ENCODE measurements at regions not wholly inside any gene's neighbourhood (a gene's known extent, or its start where the extent isn't known, plus 50 kb on each side); places are given as distances from the start of the nearest gene placed in this dataset.

DNA sequence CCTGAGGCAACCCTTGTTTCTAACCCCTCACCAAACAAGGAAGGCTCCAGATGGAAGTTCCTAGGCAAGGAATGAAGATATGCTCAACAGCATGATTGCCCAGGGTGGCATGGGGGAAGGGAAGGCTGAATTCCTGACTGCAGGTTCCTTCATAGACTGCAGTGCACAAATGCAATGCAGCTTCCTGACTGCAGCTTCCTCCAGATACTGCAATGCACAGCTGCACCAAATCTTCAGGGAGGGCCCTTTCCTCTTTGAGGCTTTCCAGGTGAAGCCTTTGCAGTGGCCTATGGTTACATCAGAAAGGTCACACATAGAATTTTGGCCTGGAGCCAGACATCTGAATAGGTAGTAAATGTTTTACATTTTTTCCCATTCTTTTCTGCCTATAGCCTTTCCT lies 58.8 kb upstream of the DYNAP start:
- FAIRE-seq = no peak
- no peak for DNase-seq (ENCODE audit: low read depth in 1 of 2, low spot score in 1 of 2)
- no peak overlapping the region for H3K4me3 ChIP-seq
- H3K9me3 ChIP-seq = no peaks in the 10 kb centered on the region; the same call in 2 of the 3 replicates
- no peaks in the 10 kb centered on the region for H3K4me1 ChIP-seq
- POLR2A ChIA-PET = no interaction called here
- no peak for ATAC-seq
- no peak overlapping the region for H3K4me2 ChIP-seq
- H3K27ac ChIP-seq = no peak overlapping the region
- CTCF ChIA-PET = no interaction called here
- TF ChIP-seq ZC3H11A (IDR thresholded peaks at IDR 0.05) = no peak
- TF ChIP-seq NPAS2 (CRISPR knock-in tag; IDR thresholded peaks at IDR 0.05; ENCODE audit: borderline replicate concordance) = no peak
- no peak for TF ChIP-seq CBX2 (IDR thresholded peaks at IDR 0.05; ENCODE audit: borderline replicate concordance, low read depth)
- no peak for TF ChIP-seq KDM1A (IDR thresholded peaks at IDR 0.05; ENCODE audit: low read depth)
- TF ChIP-seq NR3C1 (IDR thresholded peaks at IDR 0.05) = no peak
- TF ChIP-seq NFE2L2 (conservative IDR thresholded peaks at IDR 0.05; ENCODE audit: low read length) = no peak

DNA sequence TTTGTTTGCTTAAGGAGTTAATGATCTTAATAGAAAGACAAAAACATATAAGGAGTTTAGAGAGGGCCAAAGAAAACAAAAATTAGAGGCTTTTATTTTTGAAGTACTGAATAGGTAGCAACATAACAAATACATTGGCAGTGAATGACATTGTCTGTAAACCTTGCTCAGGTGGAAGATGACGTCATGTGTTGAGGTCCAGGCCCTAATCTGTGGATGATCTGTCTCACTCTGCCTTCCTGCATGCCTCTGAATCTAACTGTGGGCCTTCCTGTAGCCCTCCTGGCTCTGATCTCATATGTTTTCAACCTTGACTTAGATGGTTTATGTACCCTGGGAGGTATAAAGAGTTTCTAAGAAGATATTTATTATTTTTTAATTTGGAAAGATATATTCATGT lies 58.1 kb upstream of the DYNAP start:
- FAIRE-seq = no peak

More for the DNA sequence above, 58.1 kb upstream of the DYNAP start:
- POLR2A ChIA-PET = no interaction called here
- WGBS (ENCODE audit: missing lambda C conversion rate) = 6% methylated on average over 1 of the region's 1 CpG
- DNase-seq (ENCODE audit: low read depth in 1 of 2, low spot score in 1 of 2) (no peak), ATAC-seq (no peak)
- no peak overlapping the region for H3K4me2 ChIP-seq
- no peak overlapping the region for H3K27ac ChIP-seq
- TF ChIP-seq HDAC2 (IDR thresholded peaks at IDR 0.05) = no peak
- TF ChIP-seq, protein P1, sequence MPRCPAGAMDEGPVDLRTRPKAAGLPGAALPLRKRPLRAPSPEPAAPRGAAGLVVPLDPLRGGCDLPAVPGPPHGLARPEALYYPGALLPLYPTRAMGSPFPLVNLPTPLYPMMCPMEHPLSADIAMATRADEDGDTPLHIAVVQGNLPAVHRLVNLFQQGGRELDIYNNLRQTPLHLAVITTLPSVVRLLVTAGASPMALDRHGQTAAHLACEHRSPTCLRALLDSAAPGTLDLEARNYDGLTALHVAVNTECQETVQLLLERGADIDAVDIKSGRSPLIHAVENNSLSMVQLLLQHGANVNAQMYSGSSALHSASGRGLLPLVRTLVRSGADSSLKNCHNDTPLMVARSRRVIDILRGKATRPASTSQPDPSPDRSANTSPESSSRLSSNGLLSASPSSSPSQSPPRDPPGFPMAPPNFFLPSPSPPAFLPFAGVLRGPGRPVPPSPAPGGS (IDR thresholded peaks at IDR 0.05) = no peak
- TF ChIP-seq TP53 (CRISPR knock-in tag; IDR thresholded peaks at IDR 0.05) = no peak
- TF ChIP-seq HEYL (CRISPR knock-in tag; IDR thresholded peaks at IDR 0.05) = no peak
- no peak for TF ChIP-seq RFX5 (IDR thresholded peaks at IDR 0.05)
- no peak for TF ChIP-seq RNF2 (IDR thresholded peaks at IDR 0.05; ENCODE audit: borderline replicate concordance, low read depth)
- no peak for TF ChIP-seq PHF8 (IDR thresholded peaks at IDR 0.05; ENCODE audit: borderline replicate concordance, low read depth)
- TF ChIP-seq, protein P2, sequence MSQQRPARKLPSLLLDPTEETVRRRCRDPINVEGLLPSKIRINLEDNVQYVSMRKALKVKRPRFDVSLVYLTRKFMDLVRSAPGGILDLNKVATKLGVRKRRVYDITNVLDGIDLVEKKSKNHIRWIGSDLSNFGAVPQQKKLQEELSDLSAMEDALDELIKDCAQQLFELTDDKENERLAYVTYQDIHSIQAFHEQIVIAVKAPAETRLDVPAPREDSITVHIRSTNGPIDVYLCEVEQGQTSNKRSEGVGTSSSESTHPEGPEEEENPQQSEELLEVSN (IDR thresholded peaks at IDR 0.05; ENCODE audit: borderline replicate concordance, low read depth) = no peak
- no peak for TF ChIP-seq ZSCAN20 (CRISPR knock-in tag; IDR thresholded peaks at IDR 0.05)
- no peak for TF ChIP-seq NR3C1 (IDR thresholded peaks at IDR 0.05)
- no peak for TF ChIP-seq USF2 (IDR thresholded peaks at IDR 0.05)
- no peak for TF ChIP-seq KDM5A (IDR thresholded peaks at IDR 0.05)
- TF ChIP-seq BHLHE40 (IDR thresholded peaks at IDR 0.05; ENCODE audit: low read depth, low read length) = no peak
- TF ChIP-seq CBX8 (IDR thresholded peaks at IDR 0.05) = no peak
- H3K4me1 ChIP-seq = no peaks in the 10 kb centered on the region
- no peak overlapping the region for H3K4me3 ChIP-seq
- H3K9me3 ChIP-seq = no peaks in the 10 kb centered on the region; the same call in 2 of the 3 replicates
- CTCF ChIA-PET = no interaction called here

Small RNA genes in the stretch of these regions (small RNA-seq; reads per million reads assigned to genes)
- gene AC090897.1 = 0 reads per million in 6 experiments
